ENCODE measurements at regions not wholly inside any gene's neighbourhood (a gene's known extent, or its start where the extent isn't known, plus 50 kb on each side); places are given as distances from the start of the nearest gene placed in this dataset.

DNA sequence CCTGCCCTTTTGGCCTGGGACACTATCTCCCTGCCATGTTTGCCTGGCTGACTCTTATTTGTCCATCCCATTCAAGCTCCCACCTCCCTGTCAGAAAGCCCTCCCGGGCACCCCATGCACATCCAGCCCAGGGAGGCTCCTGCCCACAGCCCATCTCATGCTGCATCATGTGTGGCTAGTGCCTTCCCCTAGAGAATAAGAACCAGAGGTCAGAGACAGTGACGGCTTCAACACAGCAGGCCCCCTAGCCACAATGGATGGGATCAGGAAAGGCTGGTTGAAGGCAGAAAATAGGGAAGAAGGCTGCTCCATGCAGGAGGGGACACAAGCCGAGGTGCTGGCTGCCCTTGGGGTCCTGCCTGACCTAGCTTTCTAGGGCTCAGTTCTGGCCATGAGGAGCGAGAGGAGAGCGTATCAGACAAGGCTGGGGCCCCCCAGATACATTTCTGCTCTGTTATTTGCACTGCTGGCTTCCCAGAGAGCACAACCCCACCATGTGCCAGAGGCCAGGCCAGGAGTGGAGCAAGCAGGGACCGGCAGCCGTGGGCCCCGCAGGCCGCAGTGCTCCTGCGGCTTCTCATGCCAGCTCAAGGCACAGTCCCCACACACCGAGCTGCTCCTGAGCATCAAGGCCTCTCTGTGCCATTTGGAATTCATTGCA lies 161.1 kb upstream of the ZMIZ1 start:
- no peaks in the 10 kb centered on the region for H3K9me3 ChIP-seq (replicated peaks in 1 of 3)
- DNase-seq, result peak in 5 of 7 donors; percentile 9 to 55 (median 44)
- WGBS, 4 donors, result 57 to 82% (median 68%) methylated on average over 7 to 11 of the region's 11 CpGs
- no peaks in the 10 kb centered on the region for H3K36me3 ChIP-seq (replicated peaks in 1 of 2)
- intact Hi-C loops (cut with DNase I), result no loop called here
- no peaks in the 10 kb centered on the region for H3K27me3 ChIP-seq
- H3K4me1 ChIP-seq (replicated peaks in 1 of 2), result peaks cover 0 to 16% of the 10 kb centered on the region in 2 donors
- H3K27ac ChIP-seq, result no peak overlapping the region
- no peak for TF ChIP-seq POLR2A (IDR thresholded peaks at IDR 0.05)
- TF ChIP-seq, protein P1, sequence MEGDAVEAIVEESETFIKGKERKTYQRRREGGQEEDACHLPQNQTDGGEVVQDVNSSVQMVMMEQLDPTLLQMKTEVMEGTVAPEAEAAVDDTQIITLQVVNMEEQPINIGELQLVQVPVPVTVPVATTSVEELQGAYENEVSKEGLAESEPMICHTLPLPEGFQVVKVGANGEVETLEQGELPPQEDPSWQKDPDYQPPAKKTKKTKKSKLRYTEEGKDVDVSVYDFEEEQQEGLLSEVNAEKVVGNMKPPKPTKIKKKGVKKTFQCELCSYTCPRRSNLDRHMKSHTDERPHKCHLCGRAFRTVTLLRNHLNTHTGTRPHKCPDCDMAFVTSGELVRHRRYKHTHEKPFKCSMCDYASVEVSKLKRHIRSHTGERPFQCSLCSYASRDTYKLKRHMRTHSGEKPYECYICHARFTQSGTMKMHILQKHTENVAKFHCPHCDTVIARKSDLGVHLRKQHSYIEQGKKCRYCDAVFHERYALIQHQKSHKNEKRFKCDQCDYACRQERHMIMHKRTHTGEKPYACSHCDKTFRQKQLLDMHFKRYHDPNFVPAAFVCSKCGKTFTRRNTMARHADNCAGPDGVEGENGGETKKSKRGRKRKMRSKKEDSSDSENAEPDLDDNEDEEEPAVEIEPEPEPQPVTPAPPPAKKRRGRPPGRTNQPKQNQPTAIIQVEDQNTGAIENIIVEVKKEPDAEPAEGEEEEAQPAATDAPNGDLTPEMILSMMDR (IDR thresholded peaks at IDR 0.05), result no peak
- H3K4me3 ChIP-seq, result no peak overlapping the region

DNA sequence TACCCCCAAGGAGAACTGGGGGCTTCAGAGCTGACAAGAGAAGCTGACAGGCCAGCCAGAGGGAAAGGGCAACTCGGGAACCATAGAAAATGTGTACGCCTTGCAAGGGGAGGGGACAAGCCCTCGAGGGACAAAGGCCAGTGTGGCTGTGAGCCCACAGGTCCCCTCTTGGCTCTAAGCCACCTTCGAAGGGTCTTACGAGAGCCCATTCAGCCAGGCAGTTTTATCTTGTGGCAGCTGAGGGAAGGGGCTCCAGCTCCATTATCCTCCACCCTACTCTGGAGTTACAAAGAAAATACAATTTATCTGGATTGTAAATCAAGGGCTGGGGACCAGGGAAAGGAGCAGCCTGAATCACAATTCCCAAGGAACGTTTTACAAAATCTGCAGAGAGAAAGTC lies 159.5 kb upstream of the ZMIZ1 start:
- no peak for DNase-seq
- TF ChIP-seq, protein P1 (IDR thresholded peaks at IDR 0.05), result no peak
- TF ChIP-seq POLR2A (IDR thresholded peaks at IDR 0.05), result no peak
- Histone ChIP-seq H3K9me3 (replicated peaks in 1 of 3) (no peaks in the 10 kb centered on the region), H3K36me3 (replicated peaks in 1 of 2) (no peaks in the 10 kb centered on the region), H3K27me3 (no peaks in the 10 kb centered on the region), H3K27ac (no peak overlapping the region), H3K4me1 (replicated peaks in 1 of 2) (peaks cover 0 to 16% of the 10 kb centered on the region in 2 donors), H3K4me3 (no peak overlapping the region)
- 74 to 82% (median 79%) methylated on average over 6 of the region's 6 CpGs for WGBS, 4 donors
- intact Hi-C loops (cut with DNase I), result no loop called here

DNA sequence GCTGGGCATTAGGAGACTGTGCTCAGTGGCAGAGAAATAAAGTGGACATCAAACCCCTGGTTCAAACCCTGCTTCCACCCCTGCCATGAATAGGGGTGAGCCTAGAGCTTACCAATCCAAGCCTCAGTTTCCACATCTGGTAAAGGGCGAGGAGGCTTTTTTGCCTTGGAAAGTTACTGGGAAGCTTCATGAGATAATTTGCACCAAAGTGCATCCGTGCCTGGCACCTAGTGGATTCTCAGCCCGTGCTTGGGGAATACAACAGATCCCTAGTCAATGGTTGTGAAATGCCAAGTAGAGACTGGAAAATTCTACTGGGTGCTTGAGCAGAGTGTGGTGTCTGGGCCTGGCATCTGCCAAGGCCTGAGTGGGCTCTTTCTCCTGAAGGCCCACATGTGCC lies 158.7 kb upstream of the ZMIZ1 start:
- TF ChIP-seq, protein P1 (IDR thresholded peaks at IDR 0.05), result no peak
- no peak for TF ChIP-seq POLR2A (IDR thresholded peaks at IDR 0.05)
- Histone ChIP-seq H3K9me3 (replicated peaks in 1 of 3) (no peaks in the 10 kb centered on the region), H3K4me1 (replicated peaks in 1 of 2) (peaks cover 0 to 16% of the 10 kb centered on the region in 2 donors), H3K36me3 (replicated peaks in 1 of 2) (no peaks in the 10 kb centered on the region), H3K4me3 (no peak overlapping the region), H3K27ac (no peak overlapping the region), H3K27me3 (no peaks in the 10 kb centered on the region)
- intact Hi-C loops (cut with DNase I), result no loop called here
- 76 to 96% (median 94%) methylated on average over 3 of the region's 3 CpGs for WGBS, 4 donors
- DNase-seq, result no peak

DNA sequence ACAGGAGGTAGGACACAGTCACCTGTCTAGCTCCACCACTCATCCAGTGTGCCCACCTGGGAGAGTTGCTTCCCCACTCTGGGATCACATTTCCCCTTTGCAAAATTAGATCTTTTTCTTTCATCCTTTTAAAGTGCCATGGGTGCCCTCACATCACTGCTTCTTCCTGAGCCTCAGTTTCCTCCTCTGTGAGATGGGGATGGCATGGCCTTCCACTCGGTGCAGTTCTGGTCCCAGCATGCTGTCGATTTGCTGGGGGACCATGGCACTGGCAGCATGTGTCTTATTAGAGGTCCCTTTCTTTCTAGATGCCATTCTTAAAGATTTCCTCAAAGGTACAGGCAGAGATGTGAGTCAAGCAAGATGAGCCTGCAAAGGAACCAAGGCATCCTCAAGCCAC lies 158.3 kb upstream of the ZMIZ1 start:
- 92 to 100% (median 95%) methylated on average over 2 of the region's 2 CpGs for WGBS, 4 donors

More for the DNA sequence above, 158.3 kb upstream of the ZMIZ1 start:
- TF ChIP-seq, protein P1 (IDR thresholded peaks at IDR 0.05), result no peak
- TF ChIP-seq POLR2A (IDR thresholded peaks at IDR 0.05), result no peak
- DNase-seq, result no peak
- H3K36me3 ChIP-seq (replicated peaks in 1 of 2), result no peaks in the 10 kb centered on the region
- no peak overlapping the region for H3K4me3 ChIP-seq
- H3K4me1 ChIP-seq (replicated peaks in 1 of 2), result peaks cover 0 to 16% of the 10 kb centered on the region in 2 donors
- intact Hi-C loops (cut with DNase I), result no loop called here
- no peaks in the 10 kb centered on the region for H3K27me3 ChIP-seq
- no peak overlapping the region for H3K27ac ChIP-seq
- no peaks in the 10 kb centered on the region for H3K9me3 ChIP-seq (replicated peaks in 1 of 3)
